Gastrocnemius medialis (tissue), 4 donors: ENCODE measurements at regions not wholly inside any gene's neighbourhood (a gene's known extent, or its start where the extent isn't known, plus 50 kb on each side); places are given as distances from the start of the nearest gene placed in this dataset.

Experiments used
- ATAC-seq, 2 donors: fragments of 150-250 bp; one replicate each; pipeline ENCODE4 v1.9.1; 2016
- DNase-seq, 2 donors: peaks; one replicate each; pipeline ENCODE4 v3.0.0-alpha.2; 2019
- H3K27ac ChIP-seq, 4 donors: fragments of 200-600 bp; sonication (generic); 1 replicate in 1 of 4; 2 replicates in 3 of 4; pipeline ENCODE4 v1.5.1; 2016 to 2018; ENCODE audit warnings: mild to moderate bottlenecking in 2 of 4, moderate library complexity in 1 of 4
- H3K27me3 ChIP-seq, 3 donors: fragments of 200-600 bp; sonication (generic) in 2 of 3; 1 replicate in 1 of 3; 2 replicates in 2 of 3; pipeline versions ENCODE4 v1.5.1 to v1.6.0; 2016 to 2019; ENCODE audit warnings: mild to moderate bottlenecking in 1 of 3, moderate library complexity in 1 of 3
- H3K36me3 ChIP-seq, 2 donors: fragments of 200-600 bp; sonication (generic) in 1 of 2; one replicate each; pipeline ENCODE4 v1.5.1; 2017 to 2018
- H3K4me1 ChIP-seq, 2 donors: fragments of 200-600 bp; sonication (generic) in 1 of 2; one replicate each; pipeline ENCODE4 v1.5.1; 2016 to 2017; ENCODE audit warnings: mild to moderate bottlenecking in 2 of 2
- H3K4me3 ChIP-seq, 4 donors: fragments of 200-600 bp; sonication (generic) in 3 of 4; 1 replicate in 1 of 4; 2 replicates in 3 of 4; pipeline ENCODE4 v1.5.1; 2016 to 2019; ENCODE audit warnings: mild to moderate bottlenecking in 2 of 4
- H3K9me3 ChIP-seq, 3 donors: fragments of 200-600 bp; sonication (generic) in 2 of 3; 1 replicate in 1 of 3; 2 replicates in 2 of 3; pipeline ENCODE4 v1.5.1; 2016 to 2019
- POLR2A ChIP-seq, 2 donors: fragments of 450-650 bp; IDR thresholded peaks; one replicate each; pipeline ENCODE4 v1.6.1; 2017; ENCODE audit warnings: antibody characterized with exemption in 2 of 2, mild to moderate bottlenecking in 2 of 2, moderate library complexity in 2 of 2
- in situ Hi-C, 4 donors: fragments of 200-750 bp; cut with MboI; loops; one replicate each; pipeline versions ENCODE4 v1.15.0 to v1.8.0; 2017; ENCODE audit warnings: low sequenced_read_pairs in 4 of 4
- intact Hi-C: fragments of 100-400 bp; cut with DNase I; formaldehyde crosslinking; loops from one replicate; pipeline ENCODE4 v1.15.1; 2023; ENCODE audit warnings: low total_unique reads
- TF ChIP-seq, protein P1 (sequence below), 5 experiments: fragments of 450-650 bp in 3 of 5; fragments of 200-600 bp in 2 of 5; sonication (generic) in 2 of 5; IDR thresholded peaks in 4 of 5; conservative IDR thresholded peaks in 1 of 5; 1 replicate in 4 of 5; 2 replicates in 1 of 5; pipeline ENCODE4 v1.5.1; 2016 to 2019; ENCODE audit warnings: antibody characterized with exemption in 5 of 5, mild to moderate bottlenecking in 3 of 5, moderate library complexity in 3 of 5

GRCh38 chr20:54320148-54320607 lies 112.3 kb downstream of the PFDN4 start:
- Histone ChIP-seq H3K4me1 (peaks cover 11 to 12% of the 10 kb centered on the region in 2 donors), H3K36me3 (no peaks in the 10 kb centered on the region), H3K4me3 (no peak overlapping the region), H3K27ac (no peak overlapping the region), H3K9me3 (no peaks in the 10 kb centered on the region), H3K27me3 (no peaks in the 10 kb centered on the region)
- no peak for ATAC-seq
- TF ChIP-seq, protein P1, sequence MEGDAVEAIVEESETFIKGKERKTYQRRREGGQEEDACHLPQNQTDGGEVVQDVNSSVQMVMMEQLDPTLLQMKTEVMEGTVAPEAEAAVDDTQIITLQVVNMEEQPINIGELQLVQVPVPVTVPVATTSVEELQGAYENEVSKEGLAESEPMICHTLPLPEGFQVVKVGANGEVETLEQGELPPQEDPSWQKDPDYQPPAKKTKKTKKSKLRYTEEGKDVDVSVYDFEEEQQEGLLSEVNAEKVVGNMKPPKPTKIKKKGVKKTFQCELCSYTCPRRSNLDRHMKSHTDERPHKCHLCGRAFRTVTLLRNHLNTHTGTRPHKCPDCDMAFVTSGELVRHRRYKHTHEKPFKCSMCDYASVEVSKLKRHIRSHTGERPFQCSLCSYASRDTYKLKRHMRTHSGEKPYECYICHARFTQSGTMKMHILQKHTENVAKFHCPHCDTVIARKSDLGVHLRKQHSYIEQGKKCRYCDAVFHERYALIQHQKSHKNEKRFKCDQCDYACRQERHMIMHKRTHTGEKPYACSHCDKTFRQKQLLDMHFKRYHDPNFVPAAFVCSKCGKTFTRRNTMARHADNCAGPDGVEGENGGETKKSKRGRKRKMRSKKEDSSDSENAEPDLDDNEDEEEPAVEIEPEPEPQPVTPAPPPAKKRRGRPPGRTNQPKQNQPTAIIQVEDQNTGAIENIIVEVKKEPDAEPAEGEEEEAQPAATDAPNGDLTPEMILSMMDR (IDR thresholded peaks at IDR 0.05 in 4 of 5, conservative IDR thresholded peaks at IDR 0.05 in 1 of 5): no peak
- TF ChIP-seq POLR2A (IDR thresholded peaks at IDR 0.05): no peak
- DNase-seq: no peak
- in situ Hi-C loops: no loop called here
- intact Hi-C loops: loop anchor here (10.0 kb wide), 1 partner anchor 105 kb away; no protein-coding TSS in a partner anchor

DNA sequence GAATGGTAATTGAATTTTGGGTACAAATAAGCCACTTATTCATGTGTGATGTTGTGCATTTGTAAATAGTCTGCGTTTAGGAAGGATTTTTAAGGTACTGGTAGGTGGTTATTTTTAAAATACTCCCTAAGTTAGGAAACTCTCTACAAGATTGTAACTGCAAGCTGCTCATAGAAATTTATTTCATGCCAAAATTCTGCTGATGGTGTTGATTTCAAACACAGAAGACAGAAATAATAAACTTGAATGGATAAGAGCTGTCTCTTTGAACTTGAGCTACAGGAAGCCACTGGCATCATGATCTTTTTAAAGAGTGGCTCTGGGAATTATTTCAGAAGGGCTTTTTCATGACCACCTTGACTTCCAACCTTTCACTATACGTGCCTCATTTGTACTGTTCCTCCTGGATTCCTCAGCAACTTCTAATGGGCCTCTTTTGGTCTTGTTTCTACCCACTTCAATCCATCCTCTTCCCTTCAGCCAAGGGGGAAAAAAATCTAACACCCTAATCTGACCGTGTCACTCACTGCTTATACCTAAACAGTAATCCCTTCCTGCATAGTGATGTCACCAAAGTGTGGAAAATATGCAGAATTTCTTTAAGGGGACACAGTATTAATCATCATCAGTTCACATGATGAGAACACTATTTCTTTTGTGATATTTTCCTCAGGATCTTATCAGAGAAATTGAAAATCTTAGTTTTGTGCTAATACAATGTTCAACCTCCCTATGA lies 113.6 kb downstream of the PFDN4 start:
- ATAC-seq: no peak
- DNase-seq: no peak
- H3K4me3 ChIP-seq: no peak overlapping the region
- no peaks in the 10 kb centered on the region for H3K9me3 ChIP-seq
- no peak for TF ChIP-seq POLR2A (IDR thresholded peaks at IDR 0.05)
- TF ChIP-seq, protein P1 (IDR thresholded peaks at IDR 0.05 in 4 of 5, conservative IDR thresholded peaks at IDR 0.05 in 1 of 5): no peak
- peaks cover 11 to 12% of the 10 kb centered on the region in 2 donors for H3K4me1 ChIP-seq
- no peak overlapping the region for H3K27ac ChIP-seq
- no peaks in the 10 kb centered on the region for H3K27me3 ChIP-seq
- H3K36me3 ChIP-seq: no peaks in the 10 kb centered on the region
- in situ Hi-C loops: no loop called here
- intact Hi-C loops: loop anchor here (10.0 kb wide), 1 partner anchor 107 kb away; no protein-coding TSS in a partner anchor

DNA sequence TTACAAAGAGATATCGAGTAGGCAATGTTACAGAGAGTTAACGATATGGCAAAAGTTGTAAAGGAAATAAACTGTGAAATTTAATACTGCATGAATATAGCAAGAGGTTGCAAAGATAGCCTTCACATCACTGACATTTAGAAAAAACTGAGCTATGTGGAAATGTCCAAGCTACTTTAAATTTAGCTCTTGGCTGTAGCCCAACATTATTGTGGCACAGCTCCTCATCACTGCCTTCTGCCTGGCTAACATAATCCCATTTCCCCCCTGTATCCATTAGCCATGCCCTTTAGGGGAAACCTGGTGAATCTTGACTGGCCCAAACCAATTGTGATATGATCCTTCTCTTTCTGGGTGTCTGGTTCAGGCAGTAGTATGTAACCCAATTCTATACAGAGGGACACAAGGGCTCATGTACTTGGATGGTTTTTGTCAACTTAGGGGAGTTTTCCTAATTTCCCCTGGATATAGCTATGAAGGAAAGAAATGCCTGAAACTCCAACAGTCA lies 115.4 kb downstream of the PFDN4 start:
- no peaks in the 10 kb centered on the region for H3K9me3 ChIP-seq
- H3K4me1 ChIP-seq: peaks cover 11 to 12% of the 10 kb centered on the region in 2 donors
- in situ Hi-C loops: no loop called here
- H3K27me3 ChIP-seq: no peaks in the 10 kb centered on the region
- no peak overlapping the region for H3K4me3 ChIP-seq
- DNase-seq: no peak
- no peak overlapping the region for H3K27ac ChIP-seq
- intact Hi-C loops: loop anchor here (10.0 kb wide), 1 partner anchor 108 kb away; no protein-coding TSS in a partner anchor
- TF ChIP-seq, protein P1 (IDR thresholded peaks at IDR 0.05 in 4 of 5, conservative IDR thresholded peaks at IDR 0.05 in 1 of 5): no peak
- TF ChIP-seq POLR2A (IDR thresholded peaks at IDR 0.05): no peak
- peak in 1 of 2 donors; percentile 72 for ATAC-seq
- H3K36me3 ChIP-seq: no peaks in the 10 kb centered on the region

DNA sequence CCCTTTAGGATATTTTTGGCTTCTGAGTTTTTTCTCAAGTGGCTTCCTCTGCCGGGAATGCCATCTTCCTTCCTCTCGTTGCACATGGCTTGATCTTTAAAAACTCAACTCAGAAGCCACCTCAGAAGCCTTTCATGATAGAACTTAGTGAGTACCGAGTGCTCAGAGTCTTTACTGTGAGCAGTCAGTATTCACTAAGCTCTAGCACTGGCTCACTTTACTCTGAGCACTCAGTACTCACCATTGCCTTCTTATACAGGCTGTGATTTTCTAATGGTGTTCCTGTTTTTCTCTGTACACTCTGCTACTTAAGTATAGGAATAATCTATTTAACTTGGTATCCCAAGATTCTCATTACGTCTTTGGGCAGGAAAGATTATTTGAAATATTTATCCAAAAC lies 116.2 kb downstream of the PFDN4 start:
- DNase-seq (no peak), ATAC-seq (no peak)
- Histone ChIP-seq H3K27me3 (no peaks in the 10 kb centered on the region), H3K9me3 (no peaks in the 10 kb centered on the region), H3K4me3 (no peak overlapping the region), H3K36me3 (no peaks in the 10 kb centered on the region), H3K27ac (no peak overlapping the region), H3K4me1 (peaks cover 11 to 12% of the 10 kb centered on the region in 2 donors)
- TF ChIP-seq POLR2A (IDR thresholded peaks at IDR 0.05): no peak
- TF ChIP-seq, protein P1 (IDR thresholded peaks at IDR 0.05 in 4 of 5, conservative IDR thresholded peaks at IDR 0.05 in 1 of 5): no peak
- intact Hi-C loops (loop anchor here (10.0 kb wide), 1 partner anchor 109 kb away; no protein-coding TSS in a partner anchor), in situ Hi-C loops (no loop called here)
